Tibial nerve (tissue), 4 donors: ENCODE measurements at regions not wholly inside any gene's neighbourhood (a gene's known extent, or its start where the extent isn't known, plus 50 kb on each side); places are given as distances from the start of the nearest gene placed in this dataset.

Source experiments
- DNase-seq, 2 donors: peaks; one replicate each; pipeline ENCODE4 v3.0.0-alpha.2; 2019; ENCODE audit warnings: low spot score in 2 of 2
- H3K27ac ChIP-seq, 4 donors: fragments of 200-600 bp; sonication (generic) in 3 of 4; one replicate each; pipeline ENCODE4 v1.5.1; 2017 to 2019; ENCODE audit warnings: mild to moderate bottlenecking in 1 of 4
- H3K27me3 ChIP-seq, 2 donors: fragments of 200-600 bp; sonication (generic) in 1 of 2; one replicate each; pipeline versions ENCODE4 v1.5.1 to v1.6.0; 2017 to 2019
- H3K36me3 ChIP-seq, 3 donors: fragments of 200-600 bp; sonication (generic); one replicate each; pipeline ENCODE4 v1.5.1; 2018 to 2019
- H3K4me1 ChIP-seq, 4 donors: fragments of 200-600 bp; sonication (generic) in 3 of 4; one replicate each; pipeline ENCODE4 v1.5.1; 2017 to 2019
- H3K4me3 ChIP-seq, 4 donors: fragments of 200-600 bp; sonication (generic) in 3 of 4; one replicate each; pipeline ENCODE4 v1.5.1; 2017 to 2019; ENCODE audit warnings: mild to moderate bottlenecking in 1 of 4, moderate library complexity in 1 of 4
- H3K9me3 ChIP-seq, 4 donors: fragments of 200-600 bp; sonication (generic) in 3 of 4; one replicate each; pipeline ENCODE4 v1.5.1; 2017 to 2019
- CTCF ChIP-seq, 5 experiments: fragments of 200-600 bp in 3 of 5; fragments of 450-650 bp in 2 of 5; sonication (generic) in 3 of 5; IDR thresholded peaks; one replicate each; pipeline ENCODE4 v1.5.1; 2016 to 2019; ENCODE audit warnings: antibody characterized with exemption in 5 of 5, mild to moderate bottlenecking in 3 of 5, moderate library complexity in 2 of 5
- EP300 ChIP-seq, 2 donors: sonication (generic); formaldehyde crosslinking; IDR thresholded peaks; one replicate each; pipeline ENCODE4 v1.6.1; 2017; ENCODE audit warnings: antibody characterized with exemption in 2 of 2, mild to moderate bottlenecking in 1 of 2
- POLR2A ChIP-seq, 2 donors: fragments of 450-650 bp; IDR thresholded peaks; one replicate each; pipeline ENCODE4 v1.6.1; 2017; ENCODE audit warnings: antibody characterized with exemption in 2 of 2, mild to moderate bottlenecking in 2 of 2, moderate library complexity in 2 of 2
- WGBS, 2 donors: methylation state at CpG; one replicate each; pipeline ENCODE4 v1.1.5; 2018; 5-methylcytosine and 5-hydroxymethylcytosine counted together

DNA sequence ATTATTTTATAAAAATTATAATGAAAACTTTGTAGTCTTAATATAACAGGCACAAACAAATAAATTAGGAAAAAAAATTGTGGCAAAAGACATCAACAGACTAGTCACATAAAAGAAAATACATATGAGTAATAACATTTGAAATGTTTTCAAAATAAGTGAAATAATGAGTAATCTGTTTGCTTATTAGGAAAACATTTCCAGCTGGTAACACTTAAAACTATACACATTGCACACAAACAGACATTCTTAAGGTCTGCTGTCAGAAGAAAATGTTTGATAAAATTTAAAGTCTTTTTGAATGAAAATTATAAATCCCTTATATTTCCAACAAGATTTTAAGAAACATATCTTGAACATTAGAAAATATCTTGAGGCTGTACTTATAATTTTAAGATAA lies 1326.3 kb upstream of the CADM2 start:
- Histone ChIP-seq H3K36me3 (no peaks in the 10 kb centered on the region), H3K4me3 (no peak overlapping the region), H3K4me1 (no peaks in the 10 kb centered on the region), H3K27me3 (no peaks in the 10 kb centered on the region), H3K9me3 (no peaks in the 10 kb centered on the region), H3K27ac (no peak overlapping the region)
- TF ChIP-seq POLR2A (IDR thresholded peaks at IDR 0.05): no peak
- no peak for DNase-seq

DNA sequence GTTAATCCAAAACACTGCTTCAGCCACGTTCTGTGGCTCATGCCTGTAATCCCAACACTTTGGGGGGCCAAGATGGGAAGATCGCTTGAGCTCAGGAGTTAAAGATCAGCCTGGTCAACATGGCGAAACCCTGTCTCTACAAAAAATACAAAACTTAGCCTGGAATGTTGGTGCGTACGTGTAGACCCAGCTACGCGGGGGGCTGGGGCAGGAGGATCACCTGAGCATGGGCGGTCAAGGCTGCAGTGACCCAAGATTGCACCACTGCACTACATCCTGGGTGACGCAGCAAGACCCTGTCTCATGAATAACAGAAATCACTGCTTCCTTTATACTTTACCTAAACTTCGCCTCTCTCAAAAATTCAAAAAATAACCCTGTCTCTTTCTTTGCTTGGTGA lies 1325.0 kb upstream of the CADM2 start:
- Histone ChIP-seq H3K27me3 (no peaks in the 10 kb centered on the region), H3K9me3 (peaks cover 0 to under 1% (median 0%) of the 10 kb centered on the region in 4 donors), H3K4me3 (no peak overlapping the region), H3K36me3 (no peaks in the 10 kb centered on the region), H3K27ac (no peak overlapping the region), H3K4me1 (no peaks in the 10 kb centered on the region)
- WGBS, 2 donors: 80 to 91% methylated on average over 10 of the region's 10 CpGs
- no peak for TF ChIP-seq EP300 (IDR thresholded peaks at IDR 0.05)
- no peak for TF ChIP-seq POLR2A (IDR thresholded peaks at IDR 0.05)
- no peak for TF ChIP-seq CTCF (IDR thresholded peaks at IDR 0.05)
- no peak for DNase-seq

GRCh38 chr3:83649692-83650091 lies 1309.1 kb upstream of the CADM2 start:
- WGBS, 2 donors: 96 to 98% methylated on average over 6 to 7 of the region's 8 CpGs

GRCh38 chr3:83655083-83655482 lies 1303.7 kb upstream of the CADM2 start:
- TF ChIP-seq POLR2A (IDR thresholded peaks at IDR 0.05) (no peak), CTCF (IDR thresholded peaks at IDR 0.05) (no peak), EP300 (IDR thresholded peaks at IDR 0.05) (no peak)
- no peak overlapping the region for H3K4me3 ChIP-seq

More at GRCh38 chr3:83649692-83650091, 1309.1 kb upstream of the CADM2 start:
- Histone ChIP-seq H3K27me3 (no peaks in the 10 kb centered on the region), H3K36me3 (no peaks in the 10 kb centered on the region), H3K4me1 (no peaks in the 10 kb centered on the region), H3K4me3 (no peak overlapping the region), H3K27ac (no peak overlapping the region), H3K9me3 (peaks cover 0 to 10% (median 0%) of the 10 kb centered on the region in 4 donors)
- TF ChIP-seq CTCF (IDR thresholded peaks at IDR 0.05) (no peak), POLR2A (IDR thresholded peaks at IDR 0.05) (no peak), EP300 (IDR thresholded peaks at IDR 0.05) (no peak)
- no peak for DNase-seq

GRCh38 chr3:83662381-83662960 lies 1296.3 kb upstream of the CADM2 start:
- H3K4me3 ChIP-seq: no peak overlapping the region
- no peaks in the 10 kb centered on the region for H3K36me3 ChIP-seq
- H3K9me3 ChIP-seq: no peaks in the 10 kb centered on the region
- no peak overlapping the region for H3K27ac ChIP-seq
- no peaks in the 10 kb centered on the region for H3K4me1 ChIP-seq
- no peak for DNase-seq
- WGBS, 2 donors: 71 to 72% methylated on average over 4 of the region's 4 CpGs
- H3K27me3 ChIP-seq: no peaks in the 10 kb centered on the region
- TF ChIP-seq EP300 (IDR thresholded peaks at IDR 0.05) (no peak), POLR2A (IDR thresholded peaks at IDR 0.05) (no peak), CTCF (IDR thresholded peaks at IDR 0.05) (no peak)

More at GRCh38 chr3:83655083-83655482, 1303.7 kb upstream of the CADM2 start:
- no peak overlapping the region for H3K27ac ChIP-seq
- no peak for DNase-seq
- WGBS, 2 donors: 89 to 95% methylated on average over 1 of the region's 1 CpG
- H3K4me1 ChIP-seq: no peaks in the 10 kb centered on the region
- no peaks in the 10 kb centered on the region for H3K27me3 ChIP-seq
- no peaks in the 10 kb centered on the region for H3K36me3 ChIP-seq
- peaks cover 0 to 2% (median 0%) of the 10 kb centered on the region in 4 donors for H3K9me3 ChIP-seq

DNA sequence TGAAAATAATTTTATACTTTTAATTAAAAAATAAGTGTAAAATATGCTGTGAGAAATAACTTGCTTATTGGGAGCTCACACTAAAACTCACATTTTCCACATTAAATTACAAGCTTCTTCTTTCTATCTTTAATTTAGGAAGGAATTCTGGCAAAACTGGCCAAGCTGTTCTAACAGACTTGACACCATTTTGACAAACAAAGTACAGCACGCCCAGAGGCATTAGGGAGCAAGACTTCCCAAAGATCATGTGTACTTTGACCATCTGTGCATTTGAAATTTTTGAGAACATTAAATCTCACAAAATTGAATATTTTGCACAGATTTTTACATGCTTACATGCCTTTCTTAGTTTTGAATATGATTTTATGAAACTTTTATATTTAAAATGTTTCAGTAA lies 1288.4 kb upstream of the CADM2 start:
- Histone ChIP-seq H3K27me3 (no peaks in the 10 kb centered on the region), H3K27ac (no peak overlapping the region), H3K4me3 (no peak overlapping the region), H3K4me1 (no peaks in the 10 kb centered on the region), H3K36me3 (no peaks in the 10 kb centered on the region), H3K9me3 (no peaks in the 10 kb centered on the region)
- WGBS, 2 donors: 85 to 89% methylated on average over 1 of the region's 1 CpG
- TF ChIP-seq CTCF (IDR thresholded peaks at IDR 0.05) (no peak), EP300 (IDR thresholded peaks at IDR 0.05) (no peak), POLR2A (IDR thresholded peaks at IDR 0.05) (no peak)
- no peak for DNase-seq
